Colonic mucosa (tissue), 4 donors: ENCODE measurements at regions not wholly inside any gene's neighbourhood (a gene's known extent, or its start where the extent isn't known, plus 50 kb on each side); places are given as distances from the start of the nearest gene placed in this dataset.

Experiments
- DNase-seq: peaks from one replicate; pipeline ENCODE4 v3.0.0-alpha.2; 2020
- H3K27ac ChIP-seq: fragments of 200-600 bp; one replicate; pipeline ENCODE4 v1.8.0; 2021
- H3K27me3 ChIP-seq: fragments of 200-600 bp; one replicate; pipeline ENCODE4 v1.8.0; 2021
- H3K36me3 ChIP-seq: fragments of 200-600 bp; one replicate; pipeline ENCODE4 v1.8.0; 2021
- H3K4me1 ChIP-seq: fragments of 200-600 bp; one replicate; pipeline ENCODE4 v1.8.0; 2021; ENCODE audit warnings: mild to moderate bottlenecking
- H3K4me3 ChIP-seq: fragments of 200-600 bp; one replicate; pipeline ENCODE4 v1.8.0; 2021
- H3K9ac ChIP-seq, 2 donors: one replicate each; pipeline ENCODE4 v1.7.0; 2013; ENCODE audit warnings: control low read depth in 2 of 2, low read depth in 2 of 2, low read length in 2 of 2
- H3K9me3 ChIP-seq: fragments of 200-600 bp; one replicate; pipeline ENCODE4 v1.8.0; 2021
- CTCF ChIP-seq: fragments of 200-600 bp; IDR thresholded peaks from one replicate; pipeline ENCODE4 v1.8.0; 2022; ENCODE audit warnings: antibody characterized with exemption, mild to moderate bottlenecking
- intact Hi-C: fragments of 100-400 bp; cut with DNase I; formaldehyde crosslinking; loops from one replicate; pipeline ENCODE4 v1.14.1; 2022
- donor health status: healthy.
- donor health status: DM: no; HTN: no; CAD: no.
- donor health status: DM: no; HTN: no; CAD: no.

- Histone ChIP-seq H3K9ac (no peak overlapping the region), H3K4me1 (no peaks in the 10 kb centered on the region), H3K9me3 (no peaks in the 10 kb centered on the region), H3K4me3 (no peak overlapping the region), H3K27ac (no peak overlapping the region), H3K27me3 (no peaks in the 10 kb centered on the region), H3K36me3 (no peaks in the 10 kb centered on the region)
- intact Hi-C loops: no loop called here
- DNase-seq: no peak
- no peak for TF ChIP-seq CTCF
Observed at GRCh38 chr4:14272206-14272605, 644.7 kb upstream of the BOD1L1 start.

GRCh38 chr4:14277505-14277904, 650.0 kb upstream of the BOD1L1 start:
- Histone ChIP-seq H3K9me3 (no peaks in the 10 kb centered on the region), H3K4me1 (no peaks in the 10 kb centered on the region), H3K27ac (no peak overlapping the region), H3K27me3 (no peaks in the 10 kb centered on the region), H3K36me3 (no peaks in the 10 kb centered on the region), H3K9ac (no peak overlapping the region), H3K4me3 (no peak overlapping the region)
- no peak for TF ChIP-seq CTCF
- intact Hi-C loops: no loop called here
- no peak for DNase-seq

- Histone ChIP-seq H3K9ac (no peak overlapping the region), H3K4me1 (no peaks in the 10 kb centered on the region), H3K9me3 (no peaks in the 10 kb centered on the region), H3K36me3 (no peaks in the 10 kb centered on the region), H3K4me3 (no peak overlapping the region), H3K27ac (no peak overlapping the region), H3K27me3 (no peaks in the 10 kb centered on the region)
- intact Hi-C loops: no loop called here
- TF ChIP-seq CTCF: no peak
- DNase-seq: no peak
Observed at GRCh38 chr4:14280567-14280966, 653.0 kb upstream of the BOD1L1 start.

GRCh38 chr4:14284578-14284977, 657.1 kb upstream of the BOD1L1 start:
- intact Hi-C loops: no loop called here
- DNase-seq: no peak
- TF ChIP-seq CTCF: no peak

GRCh38 chr4:14289708-14290107, 662.2 kb upstream of the BOD1L1 start:
- no peak overlapping the region for H3K9ac ChIP-seq

More at GRCh38 chr4:14284578-14284977, 657.1 kb upstream of the BOD1L1 start:
- Histone ChIP-seq H3K27me3 (no peaks in the 10 kb centered on the region), H3K4me1 (no peaks in the 10 kb centered on the region), H3K36me3 (no peaks in the 10 kb centered on the region), H3K9me3 (no peaks in the 10 kb centered on the region), H3K4me3 (no peak overlapping the region), H3K27ac (no peak overlapping the region), H3K9ac (no peak overlapping the region)

More at GRCh38 chr4:14289708-14290107, 662.2 kb upstream of the BOD1L1 start:
- Histone ChIP-seq H3K4me1 (no peaks in the 10 kb centered on the region), H3K27me3 (no peaks in the 10 kb centered on the region), H3K9me3 (no peaks in the 10 kb centered on the region), H3K4me3 (no peak overlapping the region), H3K36me3 (no peaks in the 10 kb centered on the region), H3K27ac (no peak overlapping the region)
- TF ChIP-seq CTCF: no peak
- DNase-seq: no peak
- intact Hi-C loops: no loop called here
